ENCODE measurements at regions not wholly inside any gene's neighbourhood (a gene's known extent, or its start where the extent isn't known, plus 50 kb on each side); places are given as distances from the start of the nearest gene placed in this dataset.
"Not testable (repeated sequence)": the region's sequence is repeated elsewhere in the genome, so short reads cannot be mapped to it uniquely, and the experiment has no call there.

- DNase-seq = no peak
Observed at GRCh38 chr19:20287070-20287469, 120.1 kb downstream of the ZNF486 start.

- not testable (repeated sequence) for DNase-seq
Observed at GRCh38 chr19:20285876-20286275, 118.9 kb downstream of the ZNF486 start.

GRCh38 chr19:20279516-20279915 lies 112.5 kb downstream of the ZNF486 start:
- no peak for DNase-seq

GRCh38 chr19:20278342-20278741 lies 111.3 kb downstream of the ZNF486 start:
- DNase-seq = no peak

- not testable (repeated sequence) for DNase-seq
Observed at GRCh38 chr19:20276732-20277082, 109.7 kb downstream of the ZNF486 start.

- DNase-seq = no peak
Observed at GRCh38 chr19:20276011-20276731, 109.2 kb downstream of the ZNF486 start.

- no peak for DNase-seq
Observed at GRCh38 chr19:20273951-20274570, 107.0 kb downstream of the ZNF486 start.

- DNase-seq = no peak
Observed at GRCh38 chr19:20273376-20273775, 106.4 kb downstream of the ZNF486 start.

GRCh38 chr19:20272627-20273010 lies 105.6 kb downstream of the ZNF486 start:
- not testable (repeated sequence) for DNase-seq

GRCh38 chr19:20271927-20272626 lies 105.1 kb downstream of the ZNF486 start:
- DNase-seq = not testable (repeated sequence)

GRCh38 chr19:20271215-20271926 lies 104.4 kb downstream of the ZNF486 start:
- no peak for DNase-seq

- no peak for DNase-seq
Observed at GRCh38 chr19:20269461-20269860, 102.4 kb downstream of the ZNF486 start.

GRCh38 chr19:20261513-20261912 lies 94.5 kb downstream of the ZNF486 start:
- DNase-seq = not testable (repeated sequence)

- DNase-seq = not testable (repeated sequence)
Observed at GRCh38 chr19:20260738-20261137, 93.7 kb downstream of the ZNF486 start.

GRCh38 chr19:20259615-20260014 lies 92.6 kb downstream of the ZNF486 start:
- DNase-seq = no peak

- no peak for DNase-seq
Observed at GRCh38 chr19:20256606-20257005, 89.6 kb downstream of the ZNF486 start.

GRCh38 chr19:20254121-20254520 lies 87.1 kb downstream of the ZNF486 start:
- DNase-seq = no peak

- DNase-seq = no peak
Observed at GRCh38 chr19:20252613-20253012, 85.6 kb downstream of the ZNF486 start.

GRCh38 chr19:20250627-20251026 lies 83.6 kb downstream of the ZNF486 start:
- no peak for DNase-seq

- no peak for DNase-seq
Observed at GRCh38 chr19:20250121-20250520, 83.1 kb downstream of the ZNF486 start.
